Aorta (tissue), 5 donors: ENCODE measurements at regions not wholly inside any gene's neighbourhood (a gene's known extent, or its start where the extent isn't known, plus 50 kb on each side); places are given as distances from the start of the nearest gene placed in this dataset.
A peak's percentile ranks its signal among the peaks of the same experiment; 100 is the strongest.
"Not testable (repeated sequence)": the region's sequence is repeated elsewhere in the genome, so short reads cannot be mapped to it uniquely, and the experiment has no call there.

Experiments
- ATAC-seq: fragments of 200-7000 bp; cut with Tn5 transposase; one replicate; pipeline ENCODE4 v1.9.1; 2022; ENCODE audit warnings: moderate library complexity; ENCODE audit not compliant: low FRiP score
- DNase-seq, 2 donors: peaks; one replicate each; pipeline ENCODE4 v3.0.0-alpha.2; 2020
- H3K27ac ChIP-seq, 2 donors: one replicate each; pipeline ENCODE4 v1.5.1; 2013; ENCODE audit warnings: low read length in 2 of 2, mild to moderate bottlenecking in 2 of 2, moderate library complexity in 2 of 2, control low read depth in 1 of 2, inconsistent platforms in 1 of 2, low read depth in 1 of 2
- H3K27me3 ChIP-seq, 2 donors: one replicate each; pipeline ENCODE4 v1.6.1; 2013; ENCODE audit warnings: control low read depth in 1 of 2, low read length in 1 of 2, mild to moderate bottlenecking in 1 of 2, moderate library complexity in 1 of 2; ENCODE audit not compliant: insufficient read depth in 2 of 2, control insufficient read depth in 1 of 2
- H3K36me3 ChIP-seq, 2 donors: one replicate each; pipeline ENCODE4 v1.6.1; 2013; ENCODE audit warnings: control low read depth in 1 of 2, low read length in 1 of 2, mild to moderate bottlenecking in 1 of 2; ENCODE audit not compliant: insufficient read depth in 2 of 2, control insufficient read depth in 1 of 2
- H3K4me1 ChIP-seq, 2 donors: one replicate each; pipeline ENCODE4 v1.6.1; 2013; ENCODE audit warnings: low read length in 2 of 2, control low read depth in 1 of 2, mild to moderate bottlenecking in 1 of 2, moderate library complexity in 1 of 2; ENCODE audit not compliant: insufficient read depth in 2 of 2, control insufficient read depth in 1 of 2
- H3K4me3 ChIP-seq, 2 donors: one replicate each; pipeline ENCODE4 v1.5.1; 2013; ENCODE audit warnings: low read length in 2 of 2, control low read depth in 1 of 2, mild to moderate bottlenecking in 1 of 2
- H3K9me3 ChIP-seq: one replicate; pipeline ENCODE4 v1.6.1; 2013; ENCODE audit warnings: mild to moderate bottlenecking, low read length; ENCODE audit not compliant: control insufficient read depth
- WGBS, 2 donors: extraction: QIAGEN DNeasy Blood & Tissue Kit; methylation state at CpG; one replicate each; pipeline ENCODE4 v1.1.7; 2013; 5-methylcytosine and 5-hydroxymethylcytosine counted together
- intact Hi-C, 2 donors: fragments of 100-400 bp; cut with DNase I; formaldehyde crosslinking; loops; one replicate each; pipeline versions ENCODE4 v1.14.2 to v1.15.0; 2022
- donor health status: healthy with polysubstance abuse.
- donor health status: Bipolar disorder and iron deficiency.
- donor health status: DM: no; HTN: no; CAD: no.
- donor health status: DM: no; HTN: no; CAD: no.
- donor health status: DM: yes; HTN: yes; CAD: no.

DNA sequence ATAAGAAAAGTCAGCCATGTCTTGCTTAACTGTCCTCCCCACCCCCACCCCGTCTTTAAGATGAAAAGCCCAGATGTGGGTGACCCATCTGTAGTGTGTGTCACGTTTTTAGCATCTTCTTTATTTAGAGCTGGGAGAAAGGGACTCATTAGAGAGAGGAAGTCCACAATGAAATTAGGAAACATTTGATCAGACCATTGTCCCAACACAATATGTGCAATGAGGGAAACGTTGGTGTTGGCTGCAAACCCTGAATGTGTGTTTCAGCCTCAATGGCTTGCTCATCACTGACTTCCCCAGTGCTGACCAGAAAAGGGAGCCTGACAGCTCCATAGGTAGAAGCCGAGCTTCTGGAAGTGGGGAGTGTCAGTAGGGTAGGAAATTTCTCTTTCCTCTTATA lies 475.7 kb downstream of the CD83 start:
- no peak for DNase-seq
- H3K4me1 ChIP-seq = no peaks in the 10 kb centered on the region
- WGBS, 2 donors = 85 to 91% methylated on average over 4 of the region's 4 CpGs
- intact Hi-C loops = no loop called here
- no peaks in the 10 kb centered on the region for H3K9me3 ChIP-seq
- no peak overlapping the region for H3K27ac ChIP-seq
- H3K4me3 ChIP-seq = no peak overlapping the region
- ATAC-seq = no peak
- no peaks in the 10 kb centered on the region for H3K36me3 ChIP-seq
- H3K27me3 ChIP-seq = no peaks in the 10 kb centered on the region

DNA sequence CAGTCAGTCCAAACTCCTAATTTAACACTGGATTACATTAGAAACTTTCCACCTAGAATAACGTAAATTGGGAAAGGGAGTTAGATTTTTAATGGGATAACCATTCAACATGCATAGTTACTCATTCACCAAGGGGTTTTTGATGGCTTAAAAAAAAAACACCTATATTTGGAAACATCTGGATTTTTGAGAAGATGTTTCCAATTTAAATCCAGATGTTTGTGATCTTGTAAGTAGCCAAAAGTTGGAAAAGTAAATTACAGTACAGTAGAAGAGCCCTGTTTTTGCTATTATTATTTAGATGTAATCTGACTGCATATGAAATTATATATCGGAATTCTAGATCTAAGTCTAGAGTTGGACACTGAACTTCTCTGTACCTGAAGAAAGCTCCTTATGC lies 478.2 kb downstream of the CD83 start:
- WGBS, 2 donors = 75 to 96% methylated on average over 2 of the region's 2 CpGs

DNA sequence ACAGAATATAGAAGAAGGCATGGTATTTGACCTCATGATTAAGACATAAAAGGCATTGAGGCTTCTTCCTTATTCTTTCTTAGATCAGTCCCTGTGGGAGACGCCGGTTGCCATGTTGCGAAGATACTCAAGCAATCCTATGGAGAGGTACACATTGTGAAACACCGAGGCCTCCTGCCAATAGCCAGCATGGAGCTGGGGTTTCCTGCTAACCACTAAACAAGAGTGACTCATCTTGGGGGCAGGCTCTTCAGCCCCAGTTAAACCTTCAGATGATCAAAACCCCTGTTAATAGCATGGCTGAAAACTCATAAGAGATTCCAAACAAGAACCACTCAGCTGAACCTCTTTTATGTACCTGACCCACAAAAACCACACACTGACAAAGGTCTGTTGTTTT lies 478.8 kb downstream of the CD83 start:
- Histone ChIP-seq H3K27me3 (peaks cover 0 to 2% of the 10 kb centered on the region in 2 donors), H3K27ac (no peak overlapping the region), H3K36me3 (no peaks in the 10 kb centered on the region), H3K4me1 (no peaks in the 10 kb centered on the region), H3K4me3 (no peak overlapping the region), H3K9me3 (no peaks in the 10 kb centered on the region)
- 93 to 94% methylated on average over 4 of the region's 4 CpGs for WGBS, 2 donors
- intact Hi-C loops = no loop called here
- DNase-seq = peak in 1 of 2 donors; percentile 59
- ATAC-seq = no peak

More for the DNA sequence above, 478.2 kb downstream of the CD83 start:
- Histone ChIP-seq H3K27me3 (no peaks in the 10 kb centered on the region), H3K36me3 (no peaks in the 10 kb centered on the region), H3K27ac (no peak overlapping the region), H3K9me3 (no peaks in the 10 kb centered on the region), H3K4me1 (no peaks in the 10 kb centered on the region), H3K4me3 (no peak overlapping the region)
- intact Hi-C loops = no loop called here
- no peak for ATAC-seq
- DNase-seq = no peak

DNA sequence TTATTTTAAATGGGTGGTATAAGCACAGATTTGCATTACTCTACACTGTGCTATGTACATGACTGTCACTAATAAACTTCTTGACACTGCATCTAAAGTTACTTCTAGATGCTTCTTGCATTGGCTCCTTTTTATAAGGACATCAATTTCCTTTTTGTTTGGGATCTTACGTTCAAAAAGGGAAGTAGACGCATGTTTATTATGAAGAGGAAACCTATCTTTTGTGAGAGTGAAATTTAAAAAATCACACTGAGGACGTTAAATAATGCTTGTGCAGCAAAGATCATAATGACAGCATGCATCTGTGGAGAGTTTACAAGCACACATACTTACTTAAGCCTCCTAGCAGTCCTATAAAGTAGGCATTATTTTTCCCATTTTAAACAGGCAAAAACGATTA lies 479.5 kb downstream of the CD83 start:
- Histone ChIP-seq H3K27ac (no peak overlapping the region), H3K27me3 (peaks cover 0 to 2% of the 10 kb centered on the region in 2 donors), H3K4me3 (no peak overlapping the region), H3K36me3 (no peaks in the 10 kb centered on the region), H3K9me3 (no peaks in the 10 kb centered on the region), H3K4me1 (no peaks in the 10 kb centered on the region)
- WGBS, 2 donors = 71 to 76% methylated on average over 4 of the region's 4 CpGs
- DNase-seq (no peak), ATAC-seq (no peak)
- intact Hi-C loops = no loop called here

DNA sequence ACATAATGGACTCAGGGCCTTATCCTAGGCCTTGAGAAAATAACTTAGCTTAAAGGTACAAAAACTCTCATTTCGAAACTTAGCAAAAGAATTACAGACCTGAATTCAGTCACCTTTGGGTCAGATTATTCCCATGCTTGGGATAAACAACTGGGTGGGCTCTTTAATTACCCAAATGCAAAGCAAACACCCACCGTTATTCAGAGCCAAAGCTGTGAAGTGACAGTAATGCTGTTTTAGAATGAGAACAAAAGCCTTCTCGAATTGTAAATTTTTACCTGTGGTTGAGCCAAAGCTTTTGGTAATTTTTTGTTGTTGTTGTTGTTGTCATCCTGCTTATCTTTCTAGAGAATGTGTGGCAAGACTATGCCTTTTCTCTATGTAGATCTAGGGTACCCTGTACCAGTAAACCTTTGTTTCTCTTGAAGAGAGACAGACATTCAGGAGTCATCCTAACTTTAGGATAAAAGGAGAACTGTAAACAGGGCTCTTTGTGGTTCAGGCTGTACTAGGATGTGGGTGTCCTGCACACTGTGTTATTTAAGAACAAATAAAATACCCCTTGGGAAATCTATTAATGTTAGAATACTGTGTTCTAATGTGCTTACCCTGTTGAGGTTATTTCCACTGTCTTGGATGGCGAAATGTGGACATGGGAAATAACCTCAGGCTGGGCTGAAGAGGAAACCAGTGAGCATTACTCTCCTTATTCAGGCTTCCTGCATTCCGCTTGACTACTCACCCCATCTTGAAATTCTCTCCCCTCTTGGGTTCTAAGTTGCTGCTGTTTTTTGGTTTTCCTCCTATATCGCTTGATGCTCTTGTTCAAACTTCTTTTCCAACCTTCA lies 480.7 kb downstream of the CD83 start:
- WGBS, 2 donors = 82 to 87% methylated on average over 6 of the region's 6 CpGs
- ATAC-seq = no peak
- no peak for DNase-seq
- intact Hi-C loops = no loop called here
- Histone ChIP-seq H3K36me3 (no peaks in the 10 kb centered on the region), H3K4me3 (no peak overlapping the region), H3K27ac (no peak overlapping the region), H3K27me3 (peaks cover 0 to 2% of the 10 kb centered on the region in 2 donors), H3K9me3 (no peaks in the 10 kb centered on the region), H3K4me1 (no peaks in the 10 kb centered on the region)

DNA sequence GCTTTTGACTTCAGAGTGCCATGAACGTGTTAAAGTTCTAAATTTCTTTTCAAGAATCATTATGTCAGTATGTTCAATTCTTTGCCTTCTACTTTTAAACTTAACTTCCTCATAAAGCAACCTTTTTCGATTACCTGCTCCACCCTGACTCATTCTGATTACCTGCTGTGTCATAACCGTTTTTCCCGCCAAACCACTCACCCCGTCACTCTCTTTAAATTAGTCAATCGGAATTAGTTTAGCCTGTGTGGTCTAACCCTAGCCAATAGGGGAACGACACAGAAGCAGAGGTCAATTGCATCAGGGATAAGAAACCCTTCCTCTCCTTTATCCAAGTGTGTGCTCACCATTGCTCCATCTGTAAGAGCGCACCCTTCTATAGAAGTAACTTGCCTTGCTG lies 482.7 kb downstream of the CD83 start:
- H3K4me3 ChIP-seq, ATAC-seq, H3K27me3 ChIP-seq, DNase-seq, intact Hi-C loops, H3K36me3 ChIP-seq, H3K9me3 ChIP-seq, H3K27ac ChIP-seq, H3K4me1 ChIP-seq: not testable (repeated sequence)
- 93 to 94% methylated on average over 8 of the region's 8 CpGs for WGBS, 2 donors

GRCh38 chr6:14601490-14601889 lies 483.9 kb downstream of the CD83 start:
- Histone ChIP-seq H3K27me3 (peaks cover 0 to 2% of the 10 kb centered on the region in 2 donors), H3K27ac (no peak overlapping the region), H3K9me3 (no peaks in the 10 kb centered on the region), H3K36me3 (no peaks in the 10 kb centered on the region), H3K4me1 (no peaks in the 10 kb centered on the region), H3K4me3 (no peak overlapping the region)
- no peak for ATAC-seq
- 40% methylated on average over 7 of the region's 7 CpGs for WGBS, 2 donors
- intact Hi-C loops = no loop called here
- no peak for DNase-seq

- H3K4me3 ChIP-seq = no peak overlapping the region
- no peaks in the 10 kb centered on the region for H3K36me3 ChIP-seq
- no peaks in the 10 kb centered on the region for H3K27me3 ChIP-seq
- H3K27ac ChIP-seq = no peak overlapping the region
- H3K4me1 ChIP-seq = no peaks in the 10 kb centered on the region
- H3K9me3 ChIP-seq = no peaks in the 10 kb centered on the region
- DNase-seq (no peak), ATAC-seq (no peak)
- intact Hi-C loops = no loop called here
- WGBS, 2 donors = 89 to 92% methylated on average over 5 of the region's 5 CpGs
Measured at GRCh38 chr6:14606353-14606752, 488.8 kb downstream of the CD83 start.

GRCh38 chr6:14610141-14610540 lies 492.6 kb downstream of the CD83 start:
- no peaks in the 10 kb centered on the region for H3K36me3 ChIP-seq
- no peaks in the 10 kb centered on the region for H3K27me3 ChIP-seq
- DNase-seq (no peak), ATAC-seq (no peak)
- no peak overlapping the region for H3K27ac ChIP-seq
- H3K4me3 ChIP-seq = no peak overlapping the region
- no peaks in the 10 kb centered on the region for H3K9me3 ChIP-seq
- H3K4me1 ChIP-seq = no peaks in the 10 kb centered on the region
- intact Hi-C loops = no loop called here
- 91 to 93% methylated on average over 4 of the region's 4 CpGs for WGBS, 2 donors
